ENCODE measurements at regions not wholly inside any gene's neighbourhood (a gene's known extent, or its start where the extent isn't known, plus 50 kb on each side); places are given as distances from the start of the nearest gene placed in this dataset.
A peak's percentile ranks its signal among the peaks of the same experiment; 100 is the strongest.

GRCh38 chr1:62917314-62917713, 133.4 kb downstream of the ATG4C start:
- DNase-seq, result no peak

- no peak for DNase-seq
Observed at GRCh38 chr1:62917805-62918204, 133.9 kb downstream of the ATG4C start.

- DNase-seq, result no peak
Observed at GRCh38 chr1:62918700-62919099, 134.8 kb downstream of the ATG4C start.

- DNase-seq, result no peak
Observed at GRCh38 chr1:62922006-62922405, 138.1 kb downstream of the ATG4C start.

- no peak for DNase-seq
Observed at GRCh38 chr1:62924983-62925790, 141.3 kb downstream of the ATG4C start.

- no peak for DNase-seq
Observed at GRCh38 chr1:62926681-62927252, 142.8 kb downstream of the ATG4C start.

- no peak for DNase-seq
Observed at GRCh38 chr1:62928885-62929284, 145.0 kb downstream of the ATG4C start.

- DNase-seq, result no peak
Observed at GRCh38 chr1:62937634-62938296, 153.8 kb downstream of the ATG4C start.

GRCh38 chr1:62941780-62942179, 157.8 kb downstream of the ATG4C start:
- no peak for DNase-seq

- no peak for DNase-seq
Observed at GRCh38 chr1:62946511-62946910, 162.6 kb downstream of the ATG4C start.

GRCh38 chr1:62951428-62951827, 167.5 kb downstream of the ATG4C start:
- no peak for DNase-seq

GRCh38 chr1:62952596-62952995, 168.7 kb downstream of the ATG4C start:
- DNase-seq, result no peak

- no peak for DNase-seq
Observed at GRCh38 chr1:62953633-62954032, 169.7 kb downstream of the ATG4C start.

GRCh38 chr1:62954758-62955157, 170.8 kb downstream of the ATG4C start:
- no peak for DNase-seq

- no peak for DNase-seq
Observed at GRCh38 chr1:62955666-62956065, 171.7 kb downstream of the ATG4C start.

GRCh38 chr1:62962014-62962812, 178.3 kb downstream of the ATG4C start:
- DNase-seq, result no peak

- peak; percentile 70 for DNase-seq
Observed at GRCh38 chr1:62962901-62963776, 179.2 kb downstream of the ATG4C start.

GRCh38 chr1:62964141-62964540, 180.2 kb downstream of the ATG4C start:
- no peak for DNase-seq

- no peak for DNase-seq
Observed at GRCh38 chr1:62967031-62967430, 183.1 kb downstream of the ATG4C start.

- DNase-seq, result no peak
Observed at GRCh38 chr1:62977366-62977765, 193.4 kb downstream of the ATG4C start.

- DNase-seq, result no peak
Observed at GRCh38 chr1:62978741-62979140, 194.8 kb downstream of the ATG4C start.

- no peak for DNase-seq
Observed at GRCh38 chr1:62981434-62981833, 197.5 kb downstream of the ATG4C start.

All from hematopoietic multipotent progenitor cell treated with erythropoietin and hydrocortisone succinate and interleukin-3 and kit ligand, for 4 days (in vitro differentiated cells).